GM10266 (cell line): ENCODE measurements at regions not wholly inside any gene's neighbourhood (a gene's known extent, or its start where the extent isn't known, plus 50 kb on each side); places are given as distances from the start of the nearest gene placed in this dataset.

Source experiments
- DNase-seq: peaks from one replicate; pipeline ENCODE4 v3.0.0; 2012; ENCODE audit errors: extremely low spot score
- TF ChIP-seq, protein P1 (sequence below): IDR thresholded peaks from 2 replicates; pipeline ENCODE4 v1.5.1; 2012; ENCODE audit warnings: mild to moderate bottlenecking, low read depth; ENCODE audit not compliant: control insufficient read depth, insufficient read depth; ENCODE audit errors: missing control alignments

GRCh38 chr20:53837126-53837826 lies 233.1 kb downstream of the BCAS1 start:
- no peak for DNase-seq
- TF ChIP-seq, protein P1, sequence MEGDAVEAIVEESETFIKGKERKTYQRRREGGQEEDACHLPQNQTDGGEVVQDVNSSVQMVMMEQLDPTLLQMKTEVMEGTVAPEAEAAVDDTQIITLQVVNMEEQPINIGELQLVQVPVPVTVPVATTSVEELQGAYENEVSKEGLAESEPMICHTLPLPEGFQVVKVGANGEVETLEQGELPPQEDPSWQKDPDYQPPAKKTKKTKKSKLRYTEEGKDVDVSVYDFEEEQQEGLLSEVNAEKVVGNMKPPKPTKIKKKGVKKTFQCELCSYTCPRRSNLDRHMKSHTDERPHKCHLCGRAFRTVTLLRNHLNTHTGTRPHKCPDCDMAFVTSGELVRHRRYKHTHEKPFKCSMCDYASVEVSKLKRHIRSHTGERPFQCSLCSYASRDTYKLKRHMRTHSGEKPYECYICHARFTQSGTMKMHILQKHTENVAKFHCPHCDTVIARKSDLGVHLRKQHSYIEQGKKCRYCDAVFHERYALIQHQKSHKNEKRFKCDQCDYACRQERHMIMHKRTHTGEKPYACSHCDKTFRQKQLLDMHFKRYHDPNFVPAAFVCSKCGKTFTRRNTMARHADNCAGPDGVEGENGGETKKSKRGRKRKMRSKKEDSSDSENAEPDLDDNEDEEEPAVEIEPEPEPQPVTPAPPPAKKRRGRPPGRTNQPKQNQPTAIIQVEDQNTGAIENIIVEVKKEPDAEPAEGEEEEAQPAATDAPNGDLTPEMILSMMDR = no peak

DNA sequence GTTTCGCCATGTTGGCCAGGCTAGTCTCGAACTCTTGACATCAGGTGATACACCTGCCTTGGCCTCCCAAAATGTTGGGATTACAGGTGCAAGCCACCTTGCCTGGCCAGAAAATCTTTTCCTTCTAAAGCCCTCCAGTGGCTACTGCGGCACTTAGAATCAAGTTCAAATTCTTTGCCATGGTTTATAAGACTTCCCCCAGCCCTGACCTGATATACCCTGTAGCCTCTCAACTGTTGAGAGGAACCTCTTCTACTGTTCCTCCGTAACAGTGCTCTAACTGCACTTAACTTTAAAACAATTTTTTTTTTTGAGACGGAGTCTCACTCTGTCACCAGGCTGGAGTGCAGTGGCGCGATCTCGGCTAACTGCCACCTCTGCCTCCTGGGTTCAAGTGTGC lies 235.6 kb downstream of the BCAS1 start:
- TF ChIP-seq, protein P1 = no peak
- DNase-seq = no peak

- TF ChIP-seq, protein P1 = no peak
- no peak for DNase-seq
These were observed 236.3 kb downstream of the BCAS1 start for GRCh38 chr20:53834062-53834442.

GRCh38 chr20:53833333-53834061 lies 236.9 kb downstream of the BCAS1 start:
- TF ChIP-seq, protein P1 = no peak
- DNase-seq = no peak

DNA sequence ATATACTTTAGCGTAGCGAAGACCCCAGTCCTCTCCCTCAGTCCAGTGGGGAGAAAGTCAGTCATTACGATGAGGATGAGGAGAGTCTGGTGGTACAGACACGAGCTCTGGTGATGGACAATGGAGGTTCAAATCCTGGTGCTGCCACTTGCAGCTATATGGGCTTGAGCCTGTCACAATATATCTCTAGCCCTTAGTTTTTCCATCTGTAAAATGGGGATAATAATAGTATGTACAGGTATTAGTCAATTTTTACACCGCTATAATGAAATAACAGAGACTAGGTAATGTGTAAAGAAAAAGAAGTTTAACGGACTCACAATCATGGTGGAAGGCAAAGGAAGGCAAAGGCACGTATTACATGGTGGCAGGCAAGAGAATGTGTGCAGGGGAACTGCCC lies 237.9 kb downstream of the BCAS1 start:
- TF ChIP-seq, protein P1 = no peak
- DNase-seq = no peak

DNA sequence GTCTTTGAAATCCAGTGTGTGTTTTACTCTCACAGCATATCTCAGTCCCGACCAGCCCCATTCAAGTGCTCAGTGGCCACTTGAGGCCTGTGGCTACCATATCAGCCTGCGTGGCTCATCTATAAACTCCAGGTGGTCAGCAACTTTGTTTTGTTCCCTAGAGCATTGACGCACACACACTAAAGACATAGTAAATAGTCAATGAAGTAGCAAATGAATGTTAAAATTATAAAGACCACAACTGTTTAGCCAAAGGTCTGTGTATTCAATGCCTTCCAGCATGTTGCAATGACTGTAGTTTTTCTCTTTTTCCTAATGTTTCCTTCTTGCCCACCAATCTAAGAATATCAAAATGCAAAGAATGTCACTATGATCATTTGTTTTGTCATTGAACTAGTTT lies 238.2 kb upstream of the ZNF217 start:
- no peak for DNase-seq
- TF ChIP-seq, protein P1 = no peak

DNA sequence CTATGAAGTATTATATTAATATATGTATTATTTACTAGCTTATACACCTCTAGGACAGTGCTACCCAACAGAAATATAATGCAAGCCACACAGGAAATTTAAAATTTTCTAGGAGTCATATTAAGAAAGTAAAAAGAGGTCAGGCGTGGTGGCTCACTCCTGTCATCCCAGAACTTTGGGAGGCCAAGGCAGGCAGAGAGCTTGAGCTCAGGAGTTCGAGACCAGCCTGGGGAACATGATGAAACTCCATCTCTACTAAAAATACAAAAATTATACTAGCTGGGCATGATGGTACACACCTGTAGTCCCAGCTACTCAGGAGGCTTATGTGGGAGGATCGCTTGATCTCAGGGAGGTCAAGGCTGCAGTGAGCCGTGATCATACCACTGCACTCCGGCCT lies 237.6 kb upstream of the ZNF217 start:
- TF ChIP-seq, protein P1 = no peak

More for the DNA sequence above, 237.6 kb upstream of the ZNF217 start:
- DNase-seq = no peak
